ENCODE measurements at regions not wholly inside any gene's neighbourhood (a gene's known extent, or its start where the extent isn't known, plus 50 kb on each side); places are given as distances from the start of the nearest gene placed in this dataset.
A peak's percentile ranks its signal among the peaks of the same experiment; 100 is the strongest.

DNA sequence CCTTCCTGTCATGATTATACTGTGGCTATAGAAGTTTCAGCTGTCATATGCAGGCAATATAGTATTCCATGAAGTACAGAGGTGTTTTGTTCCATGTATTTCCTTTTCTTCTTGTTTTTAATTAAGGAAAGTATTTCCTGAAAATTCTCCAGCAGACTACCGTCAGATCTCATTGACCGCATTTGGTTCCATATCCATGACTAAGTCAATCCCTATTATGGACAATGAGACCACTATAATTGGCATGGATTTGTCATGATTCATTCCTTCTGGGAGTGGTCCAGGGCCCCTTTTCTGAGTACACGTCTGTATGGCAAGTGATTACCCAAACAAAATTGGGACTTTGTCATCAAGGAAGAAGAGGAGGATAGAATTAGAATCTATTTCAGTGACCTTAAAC is 283.2 kb upstream of the CLINT1 start:
- peak; percentile 92 for DNase-seq

DNA sequence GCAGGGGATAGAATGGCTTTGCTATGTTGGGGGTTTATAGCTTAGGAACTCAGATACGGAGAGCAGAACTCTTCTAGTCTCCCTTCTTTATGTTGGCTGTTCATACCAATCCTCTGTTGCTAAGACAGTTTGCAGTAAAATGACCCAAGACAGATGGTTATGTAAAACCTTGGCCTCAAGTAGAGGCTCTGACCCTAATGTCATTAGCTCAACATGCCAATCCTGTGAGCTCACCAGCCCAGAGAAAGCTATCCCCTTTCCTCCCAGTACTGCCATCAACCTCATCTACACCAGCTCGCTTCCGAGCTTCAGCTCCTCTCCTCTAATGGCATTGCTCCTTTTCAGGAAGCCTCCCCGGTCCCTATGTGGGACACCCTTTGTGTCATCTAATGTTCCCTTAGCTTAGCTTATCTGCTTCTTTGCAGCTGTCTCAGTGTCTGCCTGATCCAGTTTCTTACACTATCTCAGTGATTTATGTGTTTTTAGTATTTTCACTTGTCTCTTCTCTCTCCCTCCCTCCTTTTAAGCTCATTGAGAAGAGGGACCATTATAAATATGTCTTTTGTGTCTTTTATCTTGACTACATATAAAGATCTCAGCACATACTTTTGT is 281.3 kb upstream of the CLINT1 start:
- peak; percentile 62 for DNase-seq

DNA sequence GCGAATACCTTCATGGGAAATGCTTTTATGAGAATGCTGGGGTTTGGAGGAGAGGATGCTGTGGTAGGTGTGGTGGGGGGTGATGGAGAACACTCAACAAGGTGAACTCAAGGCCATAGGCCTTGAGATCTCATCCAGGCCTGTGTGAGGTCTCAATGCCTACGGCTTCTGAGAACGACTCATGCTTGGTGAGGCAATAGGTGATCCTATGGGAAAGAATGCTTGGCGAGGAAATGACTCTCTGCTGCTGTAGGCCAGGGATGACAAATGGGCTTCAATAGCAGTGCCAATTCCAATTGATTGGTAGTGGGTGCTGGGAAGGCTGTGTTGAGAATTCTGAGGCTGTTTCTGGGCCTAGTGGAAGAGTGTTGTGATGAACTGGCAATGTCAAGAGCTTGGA is 280.2 kb upstream of the CLINT1 start:
- DNase-seq = peak; percentile 90

DNA sequence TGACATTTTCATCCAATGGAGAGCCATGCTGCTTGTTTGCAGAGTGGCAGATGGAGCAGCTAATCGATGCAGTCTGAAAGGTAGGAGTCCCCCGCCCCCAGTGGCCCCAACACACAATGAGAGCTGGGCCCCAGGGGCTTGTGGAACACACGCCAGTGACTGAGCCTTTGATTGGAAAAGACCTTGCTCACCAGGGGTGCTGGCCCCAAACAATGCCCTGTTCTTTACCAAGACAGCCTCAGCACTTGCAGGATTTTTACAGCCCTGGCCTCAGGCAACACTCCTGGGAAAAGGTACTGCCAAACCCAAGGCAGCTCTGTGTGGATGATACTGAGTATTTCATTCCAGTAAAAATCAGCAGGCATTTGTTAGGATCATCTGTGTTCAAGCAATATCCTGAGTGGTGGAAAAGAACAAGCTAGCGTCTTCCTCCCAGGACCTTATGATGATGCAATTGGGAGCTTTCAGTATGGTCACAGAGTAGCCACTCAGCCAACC is 276.8 kb upstream of the CLINT1 start:
- no peak for DNase-seq

- DNase-seq = peak; percentile 63
Measured at GRCh38 chr5:158133369-158133768, 274.4 kb upstream of the CLINT1 start.

- no peak for DNase-seq
Measured at GRCh38 chr5:158127536-158127935, 268.6 kb upstream of the CLINT1 start.

GRCh38 chr5:158126442-158127405 is 267.8 kb upstream of the CLINT1 start:
- no peak for DNase-seq

DNA sequence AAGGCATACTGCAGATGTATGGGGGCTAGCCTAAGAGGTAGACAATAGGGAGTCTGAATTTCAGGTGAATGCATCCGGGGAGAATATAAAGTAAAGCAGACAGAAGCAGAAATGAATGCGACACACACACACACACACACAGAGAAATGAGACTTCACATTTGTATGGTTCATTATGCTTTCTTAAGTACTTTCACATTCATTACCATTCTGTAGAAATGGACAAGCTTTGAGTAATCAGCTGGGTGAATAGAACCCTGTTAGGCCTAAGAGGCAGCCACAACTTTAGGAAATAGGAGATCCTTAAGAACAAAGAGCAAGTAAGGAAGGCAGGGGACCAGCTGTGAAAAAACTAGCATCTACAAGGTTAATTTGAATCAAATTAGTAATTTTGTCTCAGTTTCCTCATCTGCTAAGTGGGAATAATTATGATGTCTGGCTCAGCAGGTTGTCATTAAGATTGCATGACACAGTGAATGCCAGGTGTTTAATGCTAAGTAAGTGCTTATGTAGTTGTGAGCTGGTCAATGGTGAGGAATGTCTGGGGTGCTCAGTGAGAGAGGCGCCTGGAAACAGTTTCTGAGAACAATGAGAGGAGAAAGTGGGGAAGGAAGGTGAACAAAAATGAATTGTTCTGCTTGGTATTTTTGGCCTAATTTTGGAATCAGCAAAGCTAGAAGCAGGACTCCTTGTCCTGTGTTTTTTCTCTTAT is 265.8 kb upstream of the CLINT1 start:
- no peak for DNase-seq

- no peak for DNase-seq
Measured at GRCh38 chr5:158123595-158123994, 264.6 kb upstream of the CLINT1 start.

- DNase-seq = no peak
Measured at GRCh38 chr5:158121678-158122077, 262.7 kb upstream of the CLINT1 start.

DNA sequence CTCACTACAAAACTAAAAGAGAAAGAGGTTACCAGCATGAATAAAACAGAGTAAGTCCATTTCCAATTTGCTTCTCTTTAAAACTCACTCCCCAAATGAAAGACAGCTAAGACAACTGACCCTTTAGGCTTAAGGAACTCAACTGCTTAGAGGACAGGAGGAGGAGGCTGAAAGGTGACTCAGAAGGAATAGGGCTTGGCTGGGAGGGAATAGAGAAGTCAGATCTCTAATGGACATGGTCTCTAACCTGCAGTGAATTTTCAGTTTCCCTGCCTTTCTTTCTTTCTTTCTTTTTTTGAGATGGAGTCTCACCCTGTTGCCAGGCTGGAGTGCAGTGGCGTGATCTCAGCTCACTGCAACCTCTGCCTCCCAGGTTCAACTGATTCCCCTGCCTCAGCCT is 261.8 kb upstream of the CLINT1 start:
- peak; percentile 38 for DNase-seq

GRCh38 chr5:158119961-158120723 is 261.2 kb upstream of the CLINT1 start:
- DNase-seq = peak; percentile 95

GRCh38 chr5:158117467-158118160 is 258.7 kb upstream of the CLINT1 start:
- DNase-seq = peak; percentile 72

GRCh38 chr5:158116965-158117364 is 258.0 kb upstream of the CLINT1 start:
- DNase-seq = no peak

- peak; percentile 42 for DNase-seq
Measured at GRCh38 chr5:158115468-158115867, 256.5 kb upstream of the CLINT1 start.

DNA sequence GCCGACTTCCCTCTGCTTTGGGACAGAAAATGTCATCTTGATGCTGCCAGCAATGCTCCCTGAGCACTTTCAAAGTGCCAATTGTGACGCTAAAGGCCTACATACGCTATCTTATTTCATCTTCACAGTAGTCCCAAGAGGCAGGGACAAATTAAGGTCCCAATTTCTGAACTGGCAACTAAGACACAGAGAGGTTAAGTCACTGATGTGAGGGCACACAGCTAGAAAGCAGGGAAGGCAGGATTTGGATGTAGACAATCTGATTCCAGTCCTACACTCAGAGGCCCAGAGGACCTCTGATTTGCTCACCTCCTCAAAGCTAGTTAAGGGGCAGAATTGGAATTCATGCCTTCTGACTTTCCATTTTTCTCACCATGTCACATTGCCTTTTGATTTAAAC is 249.2 kb upstream of the CLINT1 start:
- no peak for DNase-seq

GRCh38 chr5:158100373-158100888 is 241.5 kb upstream of the CLINT1 start:
- DNase-seq = no peak

DNA sequence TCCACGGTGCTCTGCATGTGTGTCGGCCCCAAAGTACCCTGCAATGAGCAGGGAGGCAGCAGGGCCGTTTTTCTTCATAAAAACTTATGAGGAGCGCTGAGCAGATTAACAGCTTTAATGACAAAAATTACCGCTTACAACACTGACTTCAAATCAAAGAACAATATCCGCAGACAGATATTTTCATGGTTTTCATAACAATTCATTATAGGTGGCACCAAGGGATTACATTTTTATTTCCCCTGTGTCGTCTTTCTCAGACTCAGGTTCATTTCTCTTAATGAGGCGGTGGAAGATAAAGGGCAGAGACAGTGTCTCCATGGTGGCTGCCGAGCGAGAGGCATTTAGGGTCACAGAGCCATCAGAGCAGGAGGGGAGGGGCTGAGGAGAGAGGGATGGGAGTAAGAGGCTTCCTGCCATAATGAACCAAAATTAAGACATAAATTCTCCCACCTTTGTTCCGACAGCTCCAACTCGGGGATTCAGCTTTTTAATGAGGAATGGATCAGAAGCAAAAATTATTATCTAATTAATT is 240.7 kb upstream of the CLINT1 start:
- no peak for DNase-seq

DNA sequence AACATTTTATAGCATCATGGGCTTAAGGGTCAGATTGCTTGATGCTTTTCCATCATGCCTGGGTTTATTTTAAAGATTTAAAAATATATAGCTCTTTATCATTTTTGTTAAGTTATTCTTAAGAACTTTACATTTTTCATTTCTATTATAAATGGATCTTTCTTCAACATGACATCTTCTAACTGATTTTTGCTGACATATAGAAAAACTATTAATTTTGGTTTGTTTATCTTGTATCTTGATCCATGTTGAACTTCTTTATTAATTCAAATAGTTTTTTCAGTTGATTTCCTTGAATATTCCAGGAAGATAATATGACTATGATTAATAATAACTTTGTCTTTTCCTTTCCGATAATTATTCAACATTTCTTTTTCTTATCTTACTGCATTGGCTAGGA is 237.9 kb upstream of the CLINT1 start:
- DNase-seq = no peak

DNA sequence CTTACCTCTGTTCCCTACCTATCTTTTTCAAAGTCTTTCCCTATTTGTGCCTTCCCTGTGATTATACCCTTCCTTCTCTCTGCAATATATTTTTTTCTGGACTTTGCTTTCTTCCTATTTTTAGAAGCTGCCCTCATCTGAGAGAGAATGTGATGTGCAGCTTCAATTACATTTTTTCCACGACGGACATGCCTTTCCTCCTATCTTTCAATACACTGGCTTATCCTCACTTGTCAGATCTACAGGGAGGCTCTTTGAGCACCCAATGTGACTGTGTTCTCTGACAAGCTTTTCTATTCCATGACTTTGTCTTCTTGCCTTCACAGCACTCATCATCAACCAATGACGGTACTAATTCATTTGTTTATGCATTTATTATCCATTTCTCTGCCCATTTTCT is 227.9 kb upstream of the CLINT1 start:
- no peak for DNase-seq

- DNase-seq = peak; percentile 57
Measured at GRCh38 chr5:158084292-158084691, 225.3 kb upstream of the CLINT1 start.
